Karpas-422 (cell line): ENCODE measurements at regions not wholly inside any gene's neighbourhood (a gene's known extent, or its start where the extent isn't known, plus 50 kb on each side); places are given as distances from the start of the nearest gene placed in this dataset.

Experiments used
- DNase-seq: peaks from one replicate; pipeline ENCODE4 v3.0.0-alpha.2; 2015
- H2AFZ ChIP-seq: fragments of 200-600 bp; sonication (generic); 2 replicates; pipeline ENCODE4 v1.6.1; 2014; ENCODE audit warnings: antibody characterized with exemption, low read length, mixed read lengths
- H3K27ac ChIP-seq: fragments of 200-600 bp; sonication (generic); 2 replicates; pipeline ENCODE4 v1.5.1; 2014; ENCODE audit warnings: mild to moderate bottlenecking, low read length, moderate library complexity
- H3K27me3 ChIP-seq: fragments of 200-600 bp; sonication (generic); 2 replicates; pipeline ENCODE4 v1.6.1; 2014; ENCODE audit warnings: low read length, mixed read lengths
- H3K36me3 ChIP-seq: fragments of 200-600 bp; sonication (generic); 2 replicates; pipeline ENCODE4 v1.6.1; 2014; ENCODE audit warnings: low read length, mixed read lengths; ENCODE audit not compliant: insufficient read depth
- H3K4me1 ChIP-seq: fragments of 200-600 bp; sonication (generic); 2 replicates; pipeline ENCODE4 v1.6.1; 2014; ENCODE audit warnings: mild to moderate bottlenecking, low read length, mixed read lengths
- H3K4me2 ChIP-seq: fragments of 200-600 bp; sonication (generic); 2 replicates; pipeline ENCODE4 v1.6.1; 2014; ENCODE audit warnings: low read length, low read depth, mild to moderate bottlenecking; ENCODE audit not compliant: poor library complexity, severe bottlenecking
- H3K4me3 ChIP-seq: fragments of 200-600 bp; sonication (generic); 2 replicates; pipeline ENCODE4 v1.5.1; 2014; ENCODE audit warnings: mild to moderate bottlenecking, antibody characterized with exemption, low read length, mixed read lengths
- H3K79me2 ChIP-seq: fragments of 200-600 bp; sonication (generic); 2 replicates; pipeline ENCODE4 v1.6.1; 2014; ENCODE audit warnings: mild to moderate bottlenecking, low read length, mixed read lengths
- H3K9ac ChIP-seq: fragments of 200-600 bp; sonication (generic); 2 replicates; pipeline ENCODE4 v1.6.0; 2014; ENCODE audit warnings: low read length
- H3K9me2 ChIP-seq: fragments of 200-600 bp; sonication (generic), shearing (Covaris generic); replicated peaks from 2 replicates; pipeline ENCODE4 v1.6.0; 2014; ENCODE audit warnings: mild to moderate bottlenecking, low read length, moderate library complexity; ENCODE audit not compliant: insufficient read depth
- H3K9me3 ChIP-seq: fragments of 300-700, 200-600 bp; sonication (generic); 2 replicates; pipeline ENCODE4 v1.6.1; 2014; ENCODE audit warnings: low read length, mixed read lengths
- H4K20me1 ChIP-seq: fragments of 200-600 bp; sonication (generic); 2 replicates; pipeline ENCODE4 v1.6.1; 2014; ENCODE audit warnings: mild to moderate bottlenecking, antibody characterized with exemption, low read length, low read depth; ENCODE audit not compliant: insufficient read depth

DNA sequence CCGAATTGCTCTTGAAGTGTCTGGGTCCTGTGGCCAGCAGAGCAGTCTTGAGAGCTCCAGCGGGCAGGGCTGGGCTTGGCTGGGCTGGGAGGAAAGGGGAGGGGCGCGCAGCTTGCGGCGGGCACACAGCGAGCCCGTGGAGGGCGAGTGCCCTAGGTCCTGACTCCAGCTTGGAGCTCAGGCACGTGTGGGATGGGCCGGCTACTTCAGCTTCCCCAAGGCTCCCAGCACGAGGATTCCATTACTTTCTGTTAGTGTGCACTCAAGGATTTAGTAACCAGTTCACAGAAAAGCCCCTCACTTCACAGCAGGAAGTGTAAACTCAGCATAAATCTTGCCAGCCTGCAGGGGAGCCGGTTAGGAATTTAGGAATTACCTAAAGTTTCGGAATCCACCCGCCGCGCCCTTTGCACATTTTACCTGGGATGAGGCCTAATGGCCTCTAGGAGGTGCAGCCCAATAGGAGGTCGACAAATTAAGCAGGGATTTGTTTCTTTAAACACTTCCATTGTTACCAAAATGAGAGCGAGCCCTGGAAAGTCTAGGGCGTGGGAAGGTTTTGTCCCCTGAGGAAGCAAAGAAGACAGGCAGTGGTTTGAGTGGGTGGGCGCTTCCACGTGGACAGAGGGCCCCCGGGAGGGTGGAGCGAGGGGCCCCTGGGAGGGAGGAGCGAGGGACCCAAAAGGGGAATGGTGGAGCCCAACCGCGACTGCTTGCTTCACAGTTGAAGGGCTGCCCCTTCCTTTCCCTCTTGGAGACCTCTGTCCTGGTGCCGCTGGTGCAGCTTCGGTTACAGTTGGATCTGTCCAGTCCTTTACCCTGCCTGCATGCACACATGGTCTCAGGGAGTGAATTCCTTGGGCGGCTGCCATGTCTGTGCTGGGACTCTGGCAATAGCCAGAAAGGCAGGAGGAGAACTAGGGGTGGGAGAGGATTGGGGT, 93.3 kb downstream of the CTAGE1 start:
- no peaks in the 10 kb centered on the region for H4K20me1 ChIP-seq
- DNase-seq = no peak
- no peak overlapping the region for H3K4me2 ChIP-seq
- no peaks in the 10 kb centered on the region for H3K4me1 ChIP-seq
- H3K79me2 ChIP-seq = no peaks in the 10 kb centered on the region
- H3K27ac ChIP-seq = no peak overlapping the region
- no peaks in the 10 kb centered on the region for H3K9me2 ChIP-seq
- no peaks in the 10 kb centered on the region for H3K27me3 ChIP-seq
- H2AFZ ChIP-seq = no peak overlapping the region
- no peak overlapping the region for H3K9ac ChIP-seq
- no peaks in the 10 kb centered on the region for H3K9me3 ChIP-seq
- no peak overlapping the region for H3K4me3 ChIP-seq
- H3K36me3 ChIP-seq = no peaks in the 10 kb centered on the region

DNA sequence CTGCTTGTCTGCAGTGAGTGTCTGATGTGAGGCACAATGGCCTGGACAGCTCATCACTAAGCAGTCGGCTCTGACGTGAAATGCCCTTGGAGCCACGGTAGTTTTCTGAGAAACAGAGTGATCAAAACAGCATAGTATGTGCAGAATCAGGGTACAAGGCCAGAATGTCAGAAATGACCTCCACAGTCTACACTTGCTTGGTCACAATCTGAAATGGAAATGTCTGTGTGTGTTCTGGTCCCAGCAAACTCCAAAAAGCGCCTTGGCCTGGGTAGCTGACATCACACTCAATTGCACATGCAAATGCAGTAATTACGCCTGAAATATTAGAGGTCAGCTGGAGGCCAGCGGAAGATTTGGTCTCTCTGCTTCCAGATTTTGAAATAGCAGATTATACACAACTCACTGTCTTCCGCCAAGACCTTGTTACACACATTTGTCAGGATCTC, 95.4 kb downstream of the CTAGE1 start:
- H4K20me1 ChIP-seq = no peaks in the 10 kb centered on the region

GRCh38 chr18:22320771-22321170, 96.9 kb downstream of the CTAGE1 start:
- H3K36me3 ChIP-seq = no peaks in the 10 kb centered on the region
- H3K27ac ChIP-seq = no peak overlapping the region
- no peaks in the 10 kb centered on the region for H3K9me3 ChIP-seq
- no peak overlapping the region for H3K9ac ChIP-seq
- no peaks in the 10 kb centered on the region for H3K79me2 ChIP-seq
- H2AFZ ChIP-seq = no peak overlapping the region
- DNase-seq = no peak
- no peaks in the 10 kb centered on the region for H3K9me2 ChIP-seq
- H3K4me1 ChIP-seq = no peaks in the 10 kb centered on the region
- H3K27me3 ChIP-seq = no peaks in the 10 kb centered on the region
- H4K20me1 ChIP-seq = no peaks in the 10 kb centered on the region
- H3K4me2 ChIP-seq = no peak overlapping the region
- H3K4me3 ChIP-seq = no peak overlapping the region

More for the DNA sequence above, 95.4 kb downstream of the CTAGE1 start:
- Histone ChIP-seq H2AFZ (no peak overlapping the region), H3K36me3 (no peaks in the 10 kb centered on the region), H3K9me3 (no peaks in the 10 kb centered on the region), H3K4me3 (no peak overlapping the region), H3K27me3 (no peaks in the 10 kb centered on the region), H3K4me2 (no peak overlapping the region), H3K9me2 (no peaks in the 10 kb centered on the region), H3K4me1 (no peaks in the 10 kb centered on the region), H3K27ac (no peak overlapping the region), H3K9ac (no peak overlapping the region), H3K79me2 (no peaks in the 10 kb centered on the region)
- DNase-seq = no peak

- Histone ChIP-seq H2AFZ (no peak overlapping the region), H3K4me3 (no peak overlapping the region), H3K79me2 (no peaks in the 10 kb centered on the region), H3K9me2 (no peaks in the 10 kb centered on the region), H3K9me3 (no peaks in the 10 kb centered on the region), H3K36me3 (no peaks in the 10 kb centered on the region), H3K27ac (no peak overlapping the region), H4K20me1 (no peaks in the 10 kb centered on the region), H3K27me3 (no peaks in the 10 kb centered on the region), H3K9ac (no peak overlapping the region), H3K4me1 (no peaks in the 10 kb centered on the region), H3K4me2 (no peak overlapping the region)
- no peak for DNase-seq
Measured at GRCh38 chr18:22320155-22320554, 97.6 kb downstream of the CTAGE1 start.

DNA sequence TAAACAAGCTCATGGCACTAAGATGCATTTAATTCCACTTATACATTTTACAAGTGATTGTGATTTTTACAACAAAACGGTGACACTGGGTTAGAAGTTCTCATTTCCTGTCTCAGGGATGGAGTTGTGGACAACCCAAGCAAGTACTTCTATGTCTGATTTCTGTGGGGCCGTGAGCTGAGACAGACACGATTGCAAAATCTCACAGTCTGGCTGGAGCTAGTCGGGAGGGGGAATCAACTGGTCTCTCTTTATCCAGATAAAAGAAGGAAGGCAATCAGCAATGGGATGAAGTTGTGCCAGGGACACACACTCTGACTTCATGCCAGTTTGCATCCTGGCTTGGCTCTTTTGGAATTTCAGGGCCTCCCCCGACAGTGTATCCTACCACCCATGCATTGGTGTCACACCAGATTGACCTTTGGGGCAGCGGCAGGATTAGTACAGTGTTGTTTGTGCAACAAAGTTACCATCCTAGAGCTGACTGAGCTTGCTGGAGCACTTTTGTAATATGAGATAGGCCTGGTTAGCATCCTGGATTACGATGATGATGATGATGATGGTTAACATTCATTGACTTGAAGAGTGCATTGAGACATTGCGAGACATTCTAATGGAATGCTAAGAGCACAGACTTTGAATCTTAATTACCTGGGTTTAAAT, 98.8 kb downstream of the CTAGE1 start:
- H3K9ac ChIP-seq = no peak overlapping the region
- no peak for DNase-seq
- H4K20me1 ChIP-seq = no peaks in the 10 kb centered on the region
- H3K79me2 ChIP-seq = no peaks in the 10 kb centered on the region
- no peaks in the 10 kb centered on the region for H3K9me2 ChIP-seq
- H2AFZ ChIP-seq = no peak overlapping the region
- H3K9me3 ChIP-seq = no peaks in the 10 kb centered on the region
- no peaks in the 10 kb centered on the region for H3K36me3 ChIP-seq
- no peak overlapping the region for H3K4me2 ChIP-seq
- no peak overlapping the region for H3K27ac ChIP-seq
- H3K4me3 ChIP-seq = no peak overlapping the region
- H3K27me3 ChIP-seq = no peaks in the 10 kb centered on the region
- no peaks in the 10 kb centered on the region for H3K4me1 ChIP-seq

GRCh38 chr18:22314420-22314819, 103.3 kb downstream of the CTAGE1 start:
- H3K9ac ChIP-seq = no peak overlapping the region
- H3K27me3 ChIP-seq = no peaks in the 10 kb centered on the region
- H4K20me1 ChIP-seq = no peaks in the 10 kb centered on the region
- no peaks in the 10 kb centered on the region for H3K9me3 ChIP-seq
- H3K36me3 ChIP-seq = no peaks in the 10 kb centered on the region
- H3K4me3 ChIP-seq = no peak overlapping the region
- no peak overlapping the region for H3K27ac ChIP-seq
- no peaks in the 10 kb centered on the region for H3K79me2 ChIP-seq
- DNase-seq = no peak
- H3K4me1 ChIP-seq = no peaks in the 10 kb centered on the region
- no peaks in the 10 kb centered on the region for H3K9me2 ChIP-seq
- no peak overlapping the region for H2AFZ ChIP-seq
- H3K4me2 ChIP-seq = no peak overlapping the region

- Histone ChIP-seq H3K9me3 (no peaks in the 10 kb centered on the region), H3K79me2 (no peaks in the 10 kb centered on the region), H3K36me3 (no peaks in the 10 kb centered on the region), H3K4me1 (no peaks in the 10 kb centered on the region), H2AFZ (no peak overlapping the region), H3K4me2 (no peak overlapping the region), H3K27me3 (no peaks in the 10 kb centered on the region), H3K4me3 (no peak overlapping the region), H3K9me2 (no peaks in the 10 kb centered on the region), H4K20me1 (no peaks in the 10 kb centered on the region), H3K27ac (no peak overlapping the region), H3K9ac (no peak overlapping the region)
- no peak for DNase-seq
Measured at GRCh38 chr18:22314001-22314400, 103.7 kb downstream of the CTAGE1 start.

DNA sequence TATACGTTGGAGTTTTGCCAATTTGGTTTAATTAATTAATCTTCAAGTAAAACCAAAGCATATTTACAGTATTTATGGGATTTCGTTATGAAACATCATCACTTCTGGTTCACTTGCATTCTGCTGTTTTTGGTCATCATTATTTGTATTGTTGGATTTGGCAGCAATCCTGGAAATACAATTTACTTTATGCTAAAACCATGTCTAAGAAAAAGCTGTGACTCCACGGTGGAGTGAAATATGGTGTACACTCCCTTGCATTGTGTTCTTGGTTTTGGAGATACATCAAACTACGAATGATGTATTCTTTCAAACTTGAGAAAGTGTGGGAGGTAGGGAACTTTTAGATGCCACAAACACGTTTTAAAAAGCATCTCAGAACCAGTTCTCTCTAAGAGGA, 106.4 kb downstream of the CTAGE1 start:
- no peak overlapping the region for H2AFZ ChIP-seq
- H3K4me1 ChIP-seq = no peaks in the 10 kb centered on the region
- H3K4me3 ChIP-seq = no peak overlapping the region
- no peaks in the 10 kb centered on the region for H3K36me3 ChIP-seq
- no peaks in the 10 kb centered on the region for H3K27me3 ChIP-seq
- no peaks in the 10 kb centered on the region for H3K9me2 ChIP-seq
- H3K27ac ChIP-seq = no peak overlapping the region
- H3K9ac ChIP-seq = no peak overlapping the region
- H4K20me1 ChIP-seq = no peaks in the 10 kb centered on the region
- no peaks in the 10 kb centered on the region for H3K79me2 ChIP-seq
- H3K4me2 ChIP-seq = no peak overlapping the region
- DNase-seq = no peak
- H3K9me3 ChIP-seq = no peaks in the 10 kb centered on the region
